ENCODE measurements at regions not wholly inside any gene's neighbourhood (a gene's known extent, or its start where the extent isn't known, plus 50 kb on each side); places are given as distances from the start of the nearest gene placed in this dataset.

- H3K9me3 ChIP-seq (ENCODE audit: control insufficient read depth in 4 of 4, insufficient read depth in 3 of 4, low read length in 3 of 4) = no peaks in the 10 kb centered on the region
These were observed 80.4 kb upstream of the CDK6 start for GRCh38 chr7:92916770-92917224.

GRCh38 chr7:92915348-92915747 is 79.0 kb upstream of the CDK6 start:
- peaks cover 0 to 10% (median 0%) of the 10 kb centered on the region in 5 donors for H3K4me1 ChIP-seq (ENCODE audit: control insufficient read depth in 5 of 5, insufficient read depth in 5 of 5, low read length in 5 of 5)
- H3K9ac ChIP-seq (ENCODE audit: insufficient read depth in 1 of 2, low read length in 2 of 2) = no peak overlapping the region
- ATAC-seq (ENCODE audit: insufficient read depth, low FRiP score) (no peak), DNase-seq (no peak)
- H3K27ac ChIP-seq (ENCODE audit: low read depth in 1 of 2, low read length in 1 of 2) = no peak overlapping the region
- H3K36me3 ChIP-seq (ENCODE audit: control insufficient read depth in 4 of 4, insufficient read depth in 4 of 4, low read length in 4 of 4) = no peaks in the 10 kb centered on the region
- H3K9me3 ChIP-seq (ENCODE audit: control insufficient read depth in 4 of 4, insufficient read depth in 3 of 4, low read length in 3 of 4) = no peaks in the 10 kb centered on the region
- 95% methylated on average over 3 of the region's 3 CpGs for WGBS, 2 donors
- H3K4me3 ChIP-seq = no peak overlapping the region
- H3K27me3 ChIP-seq (ENCODE audit: control insufficient read depth in 3 of 3, insufficient read depth in 3 of 3, low read length in 2 of 3) = no peaks in the 10 kb centered on the region
- no peak for TF ChIP-seq CTCF (IDR thresholded peaks at IDR 0.05; ENCODE audit: control extremely low read depth, extremely low read depth)

More at GRCh38 chr7:92916770-92917224, 80.4 kb upstream of the CDK6 start:
- no peak overlapping the region for H3K27ac ChIP-seq (ENCODE audit: low read depth in 1 of 2, low read length in 1 of 2)
- H3K4me1 ChIP-seq (ENCODE audit: control insufficient read depth in 5 of 5, insufficient read depth in 5 of 5, low read length in 5 of 5) = peaks cover 0 to 10% (median 0%) of the 10 kb centered on the region in 5 donors
- 48 to 58% methylated on average over 3 of the region's 3 CpGs for WGBS, 2 donors
- peak; percentile 64 to 77 (median 75) for DNase-seq
- H3K4me3 ChIP-seq = no peak overlapping the region
- no peak overlapping the region for H3K9ac ChIP-seq (ENCODE audit: insufficient read depth in 1 of 2, low read length in 2 of 2)
- H3K36me3 ChIP-seq (ENCODE audit: control insufficient read depth in 4 of 4, insufficient read depth in 4 of 4, low read length in 4 of 4) = no peaks in the 10 kb centered on the region
- no peaks in the 10 kb centered on the region for H3K27me3 ChIP-seq (ENCODE audit: control insufficient read depth in 3 of 3, insufficient read depth in 3 of 3, low read length in 2 of 3)
- ATAC-seq (ENCODE audit: insufficient read depth, low FRiP score) = no peak
- no peak for TF ChIP-seq CTCF (IDR thresholded peaks at IDR 0.05; ENCODE audit: control extremely low read depth, extremely low read depth)

GRCh38 chr7:92914645-92915044 is 78.3 kb upstream of the CDK6 start:
- WGBS, 2 donors = 66 to 76% methylated on average over 2 of the region's 2 CpGs
- DNase-seq (no peak), ATAC-seq (ENCODE audit: insufficient read depth, low FRiP score) (no peak)
- H3K9me3 ChIP-seq (ENCODE audit: control insufficient read depth in 4 of 4, insufficient read depth in 3 of 4, low read length in 3 of 4) = no peaks in the 10 kb centered on the region
- no peak overlapping the region for H3K9ac ChIP-seq (ENCODE audit: insufficient read depth in 1 of 2, low read length in 2 of 2)
- H3K4me3 ChIP-seq = no peak overlapping the region
- no peak for TF ChIP-seq CTCF (IDR thresholded peaks at IDR 0.05; ENCODE audit: control extremely low read depth, extremely low read depth)
- no peak overlapping the region for H3K27ac ChIP-seq (ENCODE audit: low read depth in 1 of 2, low read length in 1 of 2)
- no peaks in the 10 kb centered on the region for H3K27me3 ChIP-seq (ENCODE audit: control insufficient read depth in 3 of 3, insufficient read depth in 3 of 3, low read length in 2 of 3)
- H3K4me1 ChIP-seq (ENCODE audit: control insufficient read depth in 5 of 5, insufficient read depth in 5 of 5, low read length in 5 of 5) = peaks cover 0 to 10% (median 0%) of the 10 kb centered on the region in 5 donors
- no peaks in the 10 kb centered on the region for H3K36me3 ChIP-seq (ENCODE audit: control insufficient read depth in 4 of 4, insufficient read depth in 4 of 4, low read length in 4 of 4)

GRCh38 chr7:92913849-92914248 is 77.5 kb upstream of the CDK6 start:
- Histone ChIP-seq H3K9ac (ENCODE audit: insufficient read depth in 1 of 2, low read length in 2 of 2) (no peak overlapping the region), H3K4me1 (ENCODE audit: control insufficient read depth in 5 of 5, insufficient read depth in 5 of 5, low read length in 5 of 5) (peaks cover 0 to 10% (median 0%) of the 10 kb centered on the region in 5 donors), H3K27ac (ENCODE audit: low read depth in 1 of 2, low read length in 1 of 2) (no peak overlapping the region), H3K9me3 (ENCODE audit: control insufficient read depth in 4 of 4, insufficient read depth in 3 of 4, low read length in 3 of 4) (no peaks in the 10 kb centered on the region), H3K4me3 (no peak overlapping the region), H3K36me3 (ENCODE audit: control insufficient read depth in 4 of 4, insufficient read depth in 4 of 4, low read length in 4 of 4) (no peaks in the 10 kb centered on the region), H3K27me3 (ENCODE audit: control insufficient read depth in 3 of 3, insufficient read depth in 3 of 3, low read length in 2 of 3) (no peaks in the 10 kb centered on the region)
- ATAC-seq (ENCODE audit: insufficient read depth, low FRiP score) (no peak), DNase-seq (no peak)
- 82 to 98% methylated on average over 3 of the region's 3 CpGs for WGBS, 2 donors
- no peak for TF ChIP-seq CTCF (IDR thresholded peaks at IDR 0.05; ENCODE audit: control extremely low read depth, extremely low read depth)
